H1 (cell line): ENCODE measurements at regions not wholly inside any gene's neighbourhood (a gene's known extent, or its start where the extent isn't known, plus 50 kb on each side); places are given as distances from the start of the nearest gene placed in this dataset.

Experiments
- CTCF ChIA-PET: fragments of 300-600 bp; sonication (Branson Sonifier 250); formaldehyde crosslinking; loops from one replicate; lab custom pipeline; 2021; ENCODE audit not compliant: partially characterized antibody; lab: Charles Lee
- POLR2A ChIA-PET: fragments of 300-600 bp; sonication (Branson Sonifier 250); formaldehyde crosslinking; loops from one replicate; lab custom pipeline; 2021; ENCODE audit warnings: inconsistent platforms; ENCODE audit not compliant: partially characterized antibody; lab: Charles Lee
- DNase-seq, 2 experiments: peaks; one replicate each; pipeline versions ENCODE4 v3.0.0 to v3.0.0-alpha.2; 2010 to 2022; ENCODE audit warnings: low spot score in 2 of 2, low read depth in 1 of 2, mixed read lengths in 1 of 2
- FAIRE-seq: peaks from 2 replicates; lab custom pipeline; 2011; peaks lifted over from hg19 to GRCh38; lab: Jason Lieb, UNC
- H2AFZ ChIP-seq: 2 replicates; pipeline ENCODE4 v1.8.1; 2012; ENCODE audit warnings: low read length, inconsistent platforms
- H2AK5ac ChIP-seq: 2 replicates; pipeline ENCODE4 v1.6.1; 2013; ENCODE audit warnings: low read depth, low read length
- H2BK120ac ChIP-seq: replicated peaks from 2 replicates; pipeline ENCODE3; 2013; ENCODE audit warnings: low read depth, low read length, inconsistent platforms
- H2BK12ac ChIP-seq: 2 replicates; pipeline ENCODE4 v1.6.1; 2013; ENCODE audit warnings: low read depth, low read length
- H2BK15ac ChIP-seq: 2 replicates; pipeline ENCODE4 v1.6.1; 2013; ENCODE audit warnings: low read length
- H2BK20ac ChIP-seq: 2 replicates; pipeline ENCODE4 v1.6.1; 2013; ENCODE audit warnings: low read length
- H2BK5ac ChIP-seq: 2 replicates; pipeline ENCODE4 v1.6.1; 2013; ENCODE audit warnings: low read depth, low read length
- H3K14ac ChIP-seq: 2 replicates; pipeline ENCODE4 v1.6.1; 2013; ENCODE audit warnings: inconsistent platforms; ENCODE audit not compliant: insufficient read length
- H3K18ac ChIP-seq: 2 replicates; pipeline ENCODE4 v1.6.1; 2013; ENCODE audit warnings: low read length; ENCODE audit errors: extremely low read depth
- H3K23ac ChIP-seq: 2 replicates; pipeline ENCODE4 v1.6.1; 2013; ENCODE audit warnings: inconsistent platforms; ENCODE audit not compliant: insufficient read length
- H3K23me2 ChIP-seq: 2 replicates; pipeline ENCODE4 v1.6.1; 2013; ENCODE audit warnings: low read depth, low read length
- H3K27ac ChIP-seq: 2 replicates; pipeline ENCODE4 v1.6.1; 2011; ENCODE audit warnings: low read depth, low read length, inconsistent platforms
- H3K27me3 ChIP-seq, 4 experiments: replicated peaks in 1 of 4; 1 replicate in 1 of 4; 2 replicates in 3 of 4; pipeline versions ENCODE4 v1.6.1 to v1.8.1; 2011 to 2013; ENCODE audit warnings: low read length in 3 of 4, mild to moderate bottlenecking in 3 of 4, inconsistent platforms in 2 of 4, mixed read lengths in 2 of 4, moderate library complexity in 1 of 4; ENCODE audit not compliant: control insufficient read depth in 3 of 4, insufficient read depth in 3 of 4; ENCODE audit errors: extremely low read depth in 1 of 4
- H3K36me3 ChIP-seq, 4 experiments: 2 replicates each; pipeline versions ENCODE4 v1.6.1 to v1.8.1; 2011 to 2013; ENCODE audit warnings: mild to moderate bottlenecking in 4 of 4, low read length in 3 of 4, moderate library complexity in 2 of 4, control low read depth in 1 of 4, inconsistent platforms in 1 of 4; ENCODE audit not compliant: insufficient read depth in 4 of 4, control insufficient read depth in 2 of 4
- H3K4ac ChIP-seq: replicated peaks from 2 replicates; pipeline ENCODE3; 2013; ENCODE audit warnings: low read length, low read depth, mixed read lengths, inconsistent platforms; ENCODE audit not compliant: insufficient read length
- H3K4me1 ChIP-seq, 4 experiments: replicated peaks in 1 of 4; 1 replicate in 1 of 4; 2 replicates in 3 of 4; pipeline versions ENCODE4 v1.6.1 to v1.8.1; 2011 to 2013; ENCODE audit warnings: low read length in 3 of 4, inconsistent platforms in 2 of 4, mixed read lengths in 1 of 4; ENCODE audit not compliant: insufficient read depth in 4 of 4, control insufficient read depth in 3 of 4
- H3K4me2 ChIP-seq, 2 experiments: 2 replicates each; pipeline versions ENCODE4 v1.6.1 to v1.8.1; 2011 to 2013; ENCODE audit warnings: low read depth in 2 of 2, low read length in 2 of 2, control low read depth in 1 of 2, inconsistent platforms in 1 of 2, mild to moderate bottlenecking in 1 of 2; ENCODE audit not compliant: insufficient read depth in 1 of 2
- H3K4me3 ChIP-seq, 4 experiments: fragments of 200-600, 300-600 bp in 1 of 4; sonication (generic), shearing (Covaris generic), sonication (Bioruptor Twin) in 1 of 4; 2 replicates each; pipeline versions ENCODE4 v1.5.1 to v1.8.1; 2011 to 2016; ENCODE audit warnings: low read length in 4 of 4, low read depth in 3 of 4, control low read depth in 2 of 4, inconsistent platforms in 2 of 4, mild to moderate bottlenecking in 2 of 4, mixed read lengths in 1 of 4, moderate library complexity in 1 of 4; ENCODE audit not compliant: insufficient read depth in 2 of 4; ENCODE audit errors: extremely low read depth in 1 of 4
- H3K56ac ChIP-seq: replicated peaks from 2 replicates; pipeline ENCODE3; 2013; ENCODE audit warnings: low read depth, mild to moderate bottlenecking, mixed read lengths, low read length, inconsistent platforms; ENCODE audit not compliant: insufficient read length
- H3K79me1 ChIP-seq: 2 replicates; pipeline ENCODE4 v1.6.1; 2013; ENCODE audit warnings: low read depth, low read length, control low read depth
- H3K79me2 ChIP-seq, 2 experiments: 2 replicates each; pipeline versions ENCODE4 v1.6.1 to v1.8.1; 2012 to 2013; ENCODE audit warnings: low read length in 2 of 2, mild to moderate bottlenecking in 2 of 2, inconsistent platforms in 1 of 2; ENCODE audit not compliant: insufficient read depth in 2 of 2, control insufficient read depth in 1 of 2
- H3K9ac ChIP-seq, 4 experiments: replicated peaks in 1 of 4; 1 replicate in 1 of 4; 2 replicates in 3 of 4; pipeline versions ENCODE4 v1.6.1 to v1.8.1; 2011 to 2013; ENCODE audit warnings: low read depth in 3 of 4, low read length in 3 of 4, control low read depth in 2 of 4, mild to moderate bottlenecking in 2 of 4, moderate library complexity in 2 of 4, inconsistent platforms in 1 of 4; ENCODE audit errors: extremely low read depth in 1 of 4
- H3K9me3 ChIP-seq, 2 experiments: 2 replicates each; pipeline versions ENCODE4 v1.6.1 to v1.8.1; 2012 to 2013; ENCODE audit warnings: mild to moderate bottlenecking in 2 of 2, moderate library complexity in 2 of 2, control low read depth in 1 of 2, inconsistent platforms in 1 of 2, low read depth in 1 of 2, low read length in 1 of 2, mixed read lengths in 1 of 2; ENCODE audit not compliant: insufficient read depth in 2 of 2
- H4K20me1 ChIP-seq, 2 experiments: replicated peaks in 1 of 2; 2 replicates each; pipeline versions ENCODE3 to v1.8.1; 2011 to 2013; ENCODE audit warnings: inconsistent platforms in 2 of 2, low read length in 2 of 2, mild to moderate bottlenecking in 1 of 2; ENCODE audit not compliant: insufficient read depth in 2 of 2, control insufficient read depth in 1 of 2
- H4K5ac ChIP-seq: 2 replicates; pipeline ENCODE4 v1.6.1; 2013; ENCODE audit warnings: low read length, low read depth, mixed read lengths, inconsistent platforms; ENCODE audit not compliant: insufficient read length
- H4K8ac ChIP-seq: 2 replicates; pipeline ENCODE4 v1.8.0; 2013; ENCODE audit warnings: mild to moderate bottlenecking, moderate library complexity, low read length, inconsistent platforms; ENCODE audit not compliant: insufficient read depth; ENCODE audit errors: extremely low read depth
- H4K91ac ChIP-seq: replicated peaks from 2 replicates; pipeline ENCODE3; 2013; ENCODE audit warnings: low read length, mixed read lengths, inconsistent platforms; ENCODE audit not compliant: insufficient read length
- CEBPB ChIP-seq: IDR thresholded peaks from 2 replicates; pipeline ENCODE4 v1.6.1; 2012; ENCODE audit warnings: low read depth, low read length
- EGR1 ChIP-seq: IDR thresholded peaks from 2 replicates; pipeline ENCODE4 v1.6.1; 2011; ENCODE audit warnings: low read depth, low read length, borderline replicate concordance
- GABPA ChIP-seq: IDR thresholded peaks from 2 replicates; pipeline ENCODE4 v1.6.1; 2011; ENCODE audit warnings: mild to moderate bottlenecking, low read length, moderate library complexity, borderline replicate concordance; ENCODE audit not compliant: insufficient read depth
- JUN ChIP-seq: IDR thresholded peaks from 2 replicates; pipeline ENCODE4 v1.6.1; 2011; ENCODE audit warnings: low read depth, mild to moderate bottlenecking, improper control_type of control experiment, low read length
- NRF1 ChIP-seq: IDR thresholded peaks from 2 replicates; pipeline ENCODE4 v1.6.1; 2011; ENCODE audit warnings: mild to moderate bottlenecking, low read depth, low read length, improper control_type of control experiment
- PHF8 ChIP-seq: fragments of 200-600 bp; sonication (generic); conservative IDR thresholded peaks from 2 replicates; pipeline ENCODE4 v1.7.1; 2012; ENCODE audit warnings: low read depth, mild to moderate bottlenecking, inconsistent platforms, low read length, moderate library complexity
- RAD21 ChIP-seq, 2 experiments: IDR thresholded peaks in 1 of 2; conservative IDR thresholded peaks in 1 of 2; 2 replicates each; pipeline ENCODE4 v1.6.1; 2011; ENCODE audit warnings: low read depth in 2 of 2, low read length in 2 of 2, improper control_type of control experiment in 1 of 2, inconsistent platforms in 1 of 2, mild to moderate bottlenecking in 1 of 2, moderate library complexity in 1 of 2
- RBBP5 ChIP-seq: IDR thresholded peaks from 2 replicates; pipeline ENCODE4 v1.7.1; 2012; ENCODE audit warnings: low read depth, mild to moderate bottlenecking, inconsistent platforms, low read length, moderate library complexity, borderline replicate concordance
- RFX5 ChIP-seq: IDR thresholded peaks from 2 replicates; pipeline ENCODE4 v1.6.1; 2011; ENCODE audit warnings: low read depth, low read length, improper control_type of control experiment, borderline replicate concordance
- SAP30 ChIP-seq: fragments of 300-600 bp; sonication (generic); IDR thresholded peaks from 2 replicates; pipeline ENCODE4 v1.7.1; 2012; ENCODE audit warnings: low read length, moderate library complexity, mild to moderate bottlenecking, inconsistent platforms; ENCODE audit not compliant: insufficient read depth, insufficient replicate concordance
- SP4 ChIP-seq: IDR thresholded peaks from 2 replicates; pipeline ENCODE4 v1.6.1; 2012; ENCODE audit warnings: low read length, inconsistent platforms
- SRF ChIP-seq: IDR thresholded peaks from 2 replicates; pipeline ENCODE4 v1.6.1; 2011; ENCODE audit warnings: mild to moderate bottlenecking, low read depth, low read length, moderate library complexity
- SUZ12 ChIP-seq: fragments of 200-600 bp; sonication (generic); IDR thresholded peaks from 2 replicates; pipeline ENCODE4 v1.6.1; 2012; ENCODE audit warnings: mild to moderate bottlenecking, inconsistent platforms, low read length, moderate library complexity, mixed read lengths
- TAF1 ChIP-seq: IDR thresholded peaks from 2 replicates; pipeline ENCODE4 v1.6.1; 2011; ENCODE audit warnings: mild to moderate bottlenecking, low read depth, low read length
- TBP ChIP-seq: IDR thresholded peaks from 2 replicates; pipeline ENCODE4 v1.6.1; 2011; ENCODE audit warnings: low read depth, low read length, improper control_type of control experiment
- USF2 ChIP-seq: IDR thresholded peaks from 2 replicates; pipeline ENCODE4 v1.6.1; 2011; ENCODE audit warnings: low read length, improper control_type of control experiment

- DNase-seq (no peak), FAIRE-seq (no peak)
- Histone ChIP-seq H3K18ac (no peak overlapping the region), H3K23ac (no peak overlapping the region), H3K79me1 (no peaks in the 10 kb centered on the region), H2AFZ (no peak overlapping the region), H2BK5ac (no peak overlapping the region), H3K27ac (no peak overlapping the region), H2BK15ac (no peak overlapping the region), H3K9ac (no peak overlapping the region), H3K23me2 (no peaks in the 10 kb centered on the region), H2BK12ac (no peak overlapping the region), H3K4me2 (no peak overlapping the region), H3K4me3 (no peak overlapping the region), H3K14ac (no peak overlapping the region), H4K91ac (no peak overlapping the region), H3K79me2 (no peaks in the 10 kb centered on the region), H3K27me3 (no peaks in the 10 kb centered on the region), H3K56ac (no peak overlapping the region), H4K20me1 (no peaks in the 10 kb centered on the region), H2AK5ac (no peak overlapping the region), H3K9me3 (no peaks in the 10 kb centered on the region), H4K8ac (no peak overlapping the region), H4K5ac (no peak overlapping the region), H3K4ac (no peak overlapping the region), H2BK120ac (no peak overlapping the region), H2BK20ac (no peak overlapping the region), H3K4me1 (no peaks in the 10 kb centered on the region), H3K36me3 (no peaks in the 10 kb centered on the region)
- ChIA-PET CTCF (no interaction called here), POLR2A (no interaction called here)
- TF ChIP-seq SUZ12 = no peak
- TF ChIP-seq TBP = no peak
- no peak for TF ChIP-seq SP4
- no peak for TF ChIP-seq USF2
- no peak for TF ChIP-seq GABPA
- TF ChIP-seq SAP30 = no peak
- no peak for TF ChIP-seq RFX5
- TF ChIP-seq EGR1 = no peak
- no peak for TF ChIP-seq RAD21 (IDR thresholded peaks at IDR 0.05 in 1 of 2, conservative IDR thresholded peaks at IDR 0.05 in 1 of 2; ENCODE audit: low read depth in 2 of 2, low read length in 2 of 2)
- TF ChIP-seq CEBPB = no peak
- TF ChIP-seq NRF1 = no peak
- no peak for TF ChIP-seq RBBP5
- no peak for TF ChIP-seq JUN
- TF ChIP-seq SRF = no peak
- TF ChIP-seq PHF8 = no peak
- no peak for TF ChIP-seq TAF1
Observed at GRCh38 chr2:180891360-180891759, 89.0 kb upstream of the UBE2E3 start.
